GM19463 (cell line): ENCODE measurements at regions not wholly inside any gene's neighbourhood (a gene's known extent, or its start where the extent isn't known, plus 50 kb on each side); places are given as distances from the start of the nearest gene placed in this dataset.
"Not testable (repeated sequence)": the region's sequence is repeated elsewhere in the genome, so short reads cannot be mapped to it uniquely, and the experiment has no call there.

ENCODE experiments used
- ATAC-seq: cut with Tn5 transposase; IDR thresholded peaks from one replicate; pipeline ENCODE4 v1.9.1; 2021; ENCODE audit warnings: mild to moderate bottlenecking, moderate library complexity; ENCODE audit not compliant: unreplicated experiment

- ATAC-seq, result no peak
Measured at GRCh38 chr11:19628018-19628417, 84.6 kb upstream of the NAV2 start.

- ATAC-seq, result no peak
Measured at GRCh38 chr11:19627566-19627965, 85.1 kb upstream of the NAV2 start.

GRCh38 chr11:19625438-19625837 lies 87.2 kb upstream of the NAV2 start:
- no peak for ATAC-seq

- ATAC-seq, result no peak
Measured at GRCh38 chr11:19617696-19618523, 94.7 kb upstream of the NAV2 start.

GRCh38 chr11:19615341-19616183 lies 97.1 kb upstream of the NAV2 start:
- no peak for ATAC-seq

GRCh38 chr11:19614370-19614940 lies 98.2 kb upstream of the NAV2 start:
- no peak for ATAC-seq

GRCh38 chr11:19612025-19612424 lies 100.6 kb upstream of the NAV2 start:
- ATAC-seq, result not testable (repeated sequence)

GRCh38 chr11:19607656-19608360 lies 104.8 kb upstream of the NAV2 start:
- no peak for ATAC-seq

- no peak for ATAC-seq
Measured at GRCh38 chr11:19606856-19607655, 105.6 kb upstream of the NAV2 start.

- no peak for ATAC-seq
Measured at GRCh38 chr11:19605520-19606371, 106.9 kb upstream of the NAV2 start.

GRCh38 chr11:19604679-19605375 lies 107.8 kb upstream of the NAV2 start:
- no peak for ATAC-seq

- ATAC-seq, result no peak
Measured at GRCh38 chr11:19603771-19604170, 108.9 kb upstream of the NAV2 start.

- no peak for ATAC-seq
Measured at GRCh38 chr11:19602891-19603290, 109.7 kb upstream of the NAV2 start.

GRCh38 chr11:19602406-19602805 lies 110.2 kb upstream of the NAV2 start:
- no peak for ATAC-seq

- no peak for ATAC-seq
Measured at GRCh38 chr11:19601235-19601634, 111.4 kb upstream of the NAV2 start.

- no peak for ATAC-seq
Measured at GRCh38 chr11:19599681-19600080, 113.0 kb upstream of the NAV2 start.

- no peak for ATAC-seq
Measured at GRCh38 chr11:19598876-19599486, 113.7 kb upstream of the NAV2 start.

GRCh38 chr11:19598456-19598855 lies 114.2 kb upstream of the NAV2 start:
- ATAC-seq, result no peak
